ENCODE measurements at regions not wholly inside any gene's neighbourhood (a gene's known extent, or its start where the extent isn't known, plus 50 kb on each side); places are given as distances from the start of the nearest gene placed in this dataset.

GRCh38 chr10:44186821-44187220 is 198.1 kb downstream of the CXCL12 start:
- no peak for FAIRE-seq
- no peak for TF ChIP-seq NFE2L2 (conservative IDR thresholded peaks at IDR 0.05; ENCODE audit: low read length)
- no peak for TF ChIP-seq HOXA7 (CRISPR knock-in tag; IDR thresholded peaks at IDR 0.05)
- TF ChIP-seq ZNF302 (CRISPR knock-in tag; IDR thresholded peaks at IDR 0.05): no peak
- no peak for TF ChIP-seq EP300 (IDR thresholded peaks at IDR 0.05)
- TF ChIP-seq RFX5 (IDR thresholded peaks at IDR 0.05): no peak
- TF ChIP-seq SREBF2 (IDR thresholded peaks at IDR 0.05): no peak
- TF ChIP-seq CBX8 (IDR thresholded peaks at IDR 0.05): no peak
- TF ChIP-seq JUN (IDR thresholded peaks at IDR 0.05): no peak
- TF ChIP-seq CEBPB (IDR thresholded peaks at IDR 0.05): no peak
- TF ChIP-seq FOSB (CRISPR knock-in tag; IDR thresholded peaks at IDR 0.05): no peak
- no peak for TF ChIP-seq BHLHE40 (IDR thresholded peaks at IDR 0.05; ENCODE audit: low read depth, low read length)
- no peak for TF ChIP-seq CHD2 (IDR thresholded peaks at IDR 0.05; ENCODE audit: low read length, partially characterized antibody)
- no peak for TF ChIP-seq MAX (IDR thresholded peaks at IDR 0.05)
- TF ChIP-seq ZFP36 (IDR thresholded peaks at IDR 0.05; ENCODE audit: borderline replicate concordance, partially characterized antibody): no peak
- no peak for TF ChIP-seq GATA3 (IDR thresholded peaks at IDR 0.05; ENCODE audit: borderline replicate concordance)
- TF ChIP-seq ZC3H11A (IDR thresholded peaks at IDR 0.05): no peak
- TF ChIP-seq KDM1A (IDR thresholded peaks at IDR 0.05; ENCODE audit: low read depth): no peak
- no peak for TF ChIP-seq EHF (CRISPR knock-in tag; IDR thresholded peaks at IDR 0.05)
- no peak overlapping the region for H3K27ac ChIP-seq
- no peak overlapping the region for H3K4me2 ChIP-seq
- ChIA-PET POLR2A (no interaction called here), CTCF (no interaction called here)
- no peaks in the 10 kb centered on the region for H3K9me3 ChIP-seq
- no peak overlapping the region for H3K4me3 ChIP-seq
- no peaks in the 10 kb centered on the region for H3K4me1 ChIP-seq
- WGBS (ENCODE audit: missing lambda C conversion rate): 10% methylated on average over 1 of the region's 1 CpG
- no peak for DNase-seq (ENCODE audit: low read depth in 1 of 2, low spot score in 1 of 2)
- ATAC-seq: no peak

GRCh38 chr10:44186150-44186549 is 198.7 kb downstream of the CXCL12 start:
- no peak for FAIRE-seq
- Histone ChIP-seq H3K27ac (no peak overlapping the region), H3K4me3 (no peak overlapping the region), H3K9me3 (no peaks in the 10 kb centered on the region), H3K4me1 (no peaks in the 10 kb centered on the region), H3K4me2 (no peak overlapping the region)
- ChIA-PET CTCF (no interaction called here), POLR2A (no interaction called here)
- 2% methylated on average over 2 of the region's 2 CpGs for WGBS (ENCODE audit: missing lambda C conversion rate)
- no peak for DNase-seq (ENCODE audit: low read depth in 1 of 2, low spot score in 1 of 2)
- ATAC-seq: no peak
- TF ChIP-seq EHF (CRISPR knock-in tag; IDR thresholded peaks at IDR 0.05) (no peak), ESRRA (IDR thresholded peaks at IDR 0.05; ENCODE audit: borderline replicate concordance, low read length) (no peak), ZFP36 (IDR thresholded peaks at IDR 0.05; ENCODE audit: borderline replicate concordance, partially characterized antibody) (no peak), CHD2 (IDR thresholded peaks at IDR 0.05; ENCODE audit: low read length, partially characterized antibody) (no peak), USF2 (IDR thresholded peaks at IDR 0.05) (no peak), CBX8 (IDR thresholded peaks at IDR 0.05) (no peak), CTCF (IDR thresholded peaks at IDR 0.05) (no peak), ZC3H11A (IDR thresholded peaks at IDR 0.05) (no peak), PHF8 (IDR thresholded peaks at IDR 0.05; ENCODE audit: borderline replicate concordance, low read depth) (no peak), HOXB13 (CRISPR knock-in tag; IDR thresholded peaks at IDR 0.05; ENCODE audit: low read depth) (no peak), POLR2AphosphoS2 (conservative IDR thresholded peaks at IDR 0.05; ENCODE audit: low read length) (no peak), PBX3 (IDR thresholded peaks at IDR 0.05) (no peak), ELK1 (IDR thresholded peaks at IDR 0.05; ENCODE audit: low read depth, low read length) (no peak)
